ENCODE measurements at regions not wholly inside any gene's neighbourhood (a gene's known extent, or its start where the extent isn't known, plus 50 kb on each side); places are given as distances from the start of the nearest gene placed in this dataset.

- Histone ChIP-seq H2BK20ac (ENCODE audit: low read length) (no peak overlapping the region), H3K4ac (replicated peaks; ENCODE audit: insufficient read length, low read depth, low read length) (no peak overlapping the region), H4K5ac (ENCODE audit: insufficient read length, low read depth, low read length) (no peak overlapping the region), H3K23me2 (ENCODE audit: low read depth, low read length) (no peaks in the 10 kb centered on the region), H2BK5ac (ENCODE audit: low read depth, low read length) (no peak overlapping the region), H3K79me2 (ENCODE audit: control insufficient read depth in 1 of 2, insufficient read depth in 2 of 2, low read length in 2 of 2) (no peaks in the 10 kb centered on the region), H3K27me3 (replicated peaks in 1 of 4; ENCODE audit: control insufficient read depth in 3 of 4, extremely low read depth in 1 of 4, insufficient read depth in 3 of 4, low read length in 3 of 4) (no peaks in the 10 kb centered on the region), H2BK12ac (ENCODE audit: low read depth, low read length) (no peak overlapping the region), H3K9me3 (ENCODE audit: insufficient read depth in 2 of 2, low read depth in 1 of 2, low read length in 1 of 2) (peaks cover 0 to 3% of the 10 kb centered on the region in 2 experiments; a peak in 1 of 4 replicates), H3K79me1 (ENCODE audit: low read depth, low read length) (no peaks in the 10 kb centered on the region), H3K36me3 (ENCODE audit: control insufficient read depth in 2 of 4, insufficient read depth in 4 of 4, low read length in 3 of 4) (no peaks in the 10 kb centered on the region), H3K14ac (ENCODE audit: insufficient read length) (no peak overlapping the region), H4K8ac (ENCODE audit: extremely low read depth, insufficient read depth, low read length) (no peak overlapping the region), H3K4me1 (replicated peaks in 1 of 4; ENCODE audit: control insufficient read depth in 3 of 4, insufficient read depth in 4 of 4, low read length in 3 of 4) (peaks cover under 1 to 9% (median 5%) of the 10 kb centered on the region in 4 experiments; a peak in 3 of 7 replicates), H3K4me3 (ENCODE audit: extremely low read depth in 1 of 4, insufficient read depth in 2 of 4, low read depth in 3 of 4, low read length in 4 of 4) (no peak overlapping the region), H3K18ac (ENCODE audit: extremely low read depth, low read length) (no peak overlapping the region), H4K20me1 (replicated peaks in 1 of 2; ENCODE audit: control insufficient read depth in 1 of 2, insufficient read depth in 2 of 2, low read length in 2 of 2) (no peaks in the 10 kb centered on the region), H2AK5ac (ENCODE audit: low read depth, low read length) (no peak overlapping the region), H4K91ac (replicated peaks; ENCODE audit: insufficient read length, low read length) (no peak overlapping the region), H3K27ac (ENCODE audit: low read depth, low read length) (no peak overlapping the region), H2BK15ac (ENCODE audit: low read length) (no peak overlapping the region), H3K9ac (replicated peaks in 1 of 4; ENCODE audit: extremely low read depth in 1 of 4, low read depth in 3 of 4, low read length in 3 of 4) (no peak overlapping the region), H3K4me2 (ENCODE audit: insufficient read depth in 1 of 2, low read depth in 2 of 2, low read length in 2 of 2) (no peak overlapping the region), H2AFZ (ENCODE audit: low read length) (no peak overlapping the region), H2BK120ac (replicated peaks; ENCODE audit: low read depth, low read length) (no peak overlapping the region), H3K23ac (ENCODE audit: insufficient read length) (no peak overlapping the region), H3K56ac (replicated peaks; ENCODE audit: insufficient read length, low read depth, low read length) (no peak overlapping the region)
- CTCF ChIA-PET (ENCODE audit: partially characterized antibody), result interaction anchor here (1.3 to 2.2 kb wide), 2 partner anchors 19 to 707 kb away, joined by 3 to 5 read pairs; no protein-coding TSS in a partner anchor
- TF ChIP-seq TAF7 (optimal IDR thresholded peaks at IDR 0.05; ENCODE audit: borderline replicate concordance, low read depth, low read length), result no peak
- no peak for TF ChIP-seq SRF (IDR thresholded peaks at IDR 0.05; ENCODE audit: low read depth, low read length)
- no peak for TF ChIP-seq KDM5A (IDR thresholded peaks at IDR 0.05; ENCODE audit: low read length)
- no peak for TF ChIP-seq KDM1A (IDR thresholded peaks at IDR 0.05; ENCODE audit: borderline replicate concordance, low read length)
- no peak for TF ChIP-seq TAF1 (IDR thresholded peaks at IDR 0.05; ENCODE audit: low read depth, low read length)
- no peak for TF ChIP-seq SAP30 (IDR thresholded peaks at IDR 0.05; ENCODE audit: insufficient read depth, insufficient replicate concordance, low read length)
- TF ChIP-seq EP300 (IDR thresholded peaks at IDR 0.05; ENCODE audit: borderline replicate concordance in 1 of 2, low read depth in 2 of 2, low read length in 2 of 2), result no peak
- TF ChIP-seq BACH1 (IDR thresholded peaks at IDR 0.05; ENCODE audit: low read length), result no peak
- TF ChIP-seq TCF12 (IDR thresholded peaks at IDR 0.05; ENCODE audit: low read depth, low read length), result no peak
- no peak for FAIRE-seq
- no peak for DNase-seq (ENCODE audit: low read depth in 1 of 2, low spot score in 2 of 2)
- 96% methylated on average over 5 of the region's 5 CpGs; no CpG with 5 or more reads in 1 of the 2 experiments for WGBS, 2 experiments (ENCODE audit: extremely low coverage in 1 of 2, insufficient coverage in 1 of 2, insufficient read length in 1 of 2, insufficient replicate concordance in 2 of 2, low coverage in 1 of 2, low lambda C conversion rate in 2 of 2, missing lambda C conversion rate in 1 of 2)
- POLR2A ChIA-PET (ENCODE audit: partially characterized antibody), result no interaction called here
Observed at GRCh38 chr1:59052166-59052590, 244.7 kb upstream of the FGGY start.

All from H1 (cell line).